Spinal cord (tissue), 9 donors: ENCODE measurements at regions not wholly inside any gene's neighbourhood (a gene's known extent, or its start where the extent isn't known, plus 50 kb on each side); places are given as distances from the start of the nearest gene placed in this dataset.

ENCODE experiments used
- DNase-seq, 6 donors: peaks; one replicate each; pipeline versions ENCODE4 v3.0.0 to v3.0.0-alpha.2; 2013 to 2015; ENCODE audit warnings: low spot score in 6 of 6, low read depth in 4 of 6
- H3K27ac ChIP-seq: one replicate; pipeline ENCODE4 v1.5.1; 2013; ENCODE audit warnings: low read depth, low read length, control low read depth
- H3K27me3 ChIP-seq: one replicate; pipeline ENCODE4 v1.6.1; 2013; ENCODE audit warnings: low read length; ENCODE audit not compliant: control insufficient read depth, insufficient read depth
- H3K36me3 ChIP-seq: one replicate; pipeline ENCODE4 v1.6.1; 2013; ENCODE audit warnings: low read length; ENCODE audit not compliant: control insufficient read depth, insufficient read depth
- H3K4me1 ChIP-seq: one replicate; pipeline ENCODE4 v1.6.1; 2013; ENCODE audit warnings: low read length; ENCODE audit not compliant: control insufficient read depth, insufficient read depth
- H3K4me3 ChIP-seq: one replicate; pipeline ENCODE4 v1.5.1; 2013; ENCODE audit warnings: low read depth, low read length, control low read depth
- H3K9me3 ChIP-seq: one replicate; pipeline ENCODE4 v1.6.1; 2013; ENCODE audit warnings: low read length; ENCODE audit not compliant: control insufficient read depth, insufficient read depth
- WGBS: methylation state at CpG from one replicate; pipeline ENCODE4 v1.1.5; 2013; ENCODE audit warnings: missing lambda C conversion rate; ENCODE audit not compliant: insufficient coverage; 5-methylcytosine and 5-hydroxymethylcytosine counted together
- donor health status: healthy.

- Histone ChIP-seq H3K9me3 (no peaks in the 10 kb centered on the region), H3K36me3 (no peaks in the 10 kb centered on the region), H3K27ac (no peak overlapping the region), H3K4me1 (no peaks in the 10 kb centered on the region), H3K27me3 (no peaks in the 10 kb centered on the region), H3K4me3 (no peak overlapping the region)
- DNase-seq = no peak
- WGBS = 76% methylated on average over 3 of the region's 6 CpGs
Measured at GRCh38 chr5:74948031-74948546, 81.9 kb upstream of the FAM169A start.

GRCh38 chr5:74946471-74946870, 80.3 kb upstream of the FAM169A start:
- no peaks in the 10 kb centered on the region for H3K27me3 ChIP-seq
- no peaks in the 10 kb centered on the region for H3K9me3 ChIP-seq
- H3K4me3 ChIP-seq = no peak overlapping the region
- no peaks in the 10 kb centered on the region for H3K4me1 ChIP-seq
- 80% methylated on average over 2 of the region's 4 CpGs for WGBS
- H3K27ac ChIP-seq = no peak overlapping the region
- H3K36me3 ChIP-seq = no peaks in the 10 kb centered on the region
- no peak for DNase-seq

DNA sequence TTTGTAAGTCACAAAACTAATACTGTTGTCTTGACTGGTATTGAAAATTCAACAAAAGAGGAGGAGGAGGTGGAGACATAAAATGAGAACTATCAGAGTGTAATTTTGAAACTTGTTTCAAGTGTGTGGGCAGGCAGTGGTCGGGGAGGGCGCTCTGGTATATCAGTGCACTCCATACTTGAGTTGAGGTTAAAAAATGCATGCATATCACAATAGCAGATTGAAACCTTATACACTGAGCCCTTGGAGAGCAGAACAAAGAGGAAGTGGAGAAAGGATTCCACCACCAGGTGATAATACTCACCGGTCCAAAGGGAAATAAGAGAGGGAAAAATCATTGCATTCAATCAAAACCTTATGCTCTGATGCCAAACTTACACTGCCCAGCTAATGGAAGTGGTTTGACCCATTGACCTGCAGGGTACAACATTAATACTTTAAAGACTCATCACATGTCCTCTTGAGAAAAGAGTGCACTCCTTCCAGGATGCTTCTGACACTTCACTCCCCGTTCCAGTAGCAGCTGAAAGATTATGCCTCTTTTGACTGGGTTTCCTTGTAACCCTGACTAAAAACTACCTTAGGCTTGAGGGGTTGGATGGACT, 79.5 kb upstream of the FAM169A start:
- Histone ChIP-seq H3K27me3 (no peaks in the 10 kb centered on the region), H3K27ac (no peak overlapping the region)
- 100% methylated on average over 1 of the region's 4 CpGs for WGBS

GRCh38 chr5:74943905-74944304, 77.7 kb upstream of the FAM169A start:
- Histone ChIP-seq H3K27me3 (no peaks in the 10 kb centered on the region), H3K4me1 (no peaks in the 10 kb centered on the region), H3K36me3 (no peaks in the 10 kb centered on the region), H3K9me3 (no peaks in the 10 kb centered on the region), H3K27ac (no peak overlapping the region), H3K4me3 (no peak overlapping the region)
- no peak for DNase-seq
- 72% methylated on average over 2 of the region's 2 CpGs for WGBS

More for the DNA sequence above, 79.5 kb upstream of the FAM169A start:
- no peaks in the 10 kb centered on the region for H3K4me1 ChIP-seq
- H3K36me3 ChIP-seq = no peaks in the 10 kb centered on the region
- DNase-seq = no peak
- no peaks in the 10 kb centered on the region for H3K9me3 ChIP-seq
- H3K4me3 ChIP-seq = no peak overlapping the region

DNA sequence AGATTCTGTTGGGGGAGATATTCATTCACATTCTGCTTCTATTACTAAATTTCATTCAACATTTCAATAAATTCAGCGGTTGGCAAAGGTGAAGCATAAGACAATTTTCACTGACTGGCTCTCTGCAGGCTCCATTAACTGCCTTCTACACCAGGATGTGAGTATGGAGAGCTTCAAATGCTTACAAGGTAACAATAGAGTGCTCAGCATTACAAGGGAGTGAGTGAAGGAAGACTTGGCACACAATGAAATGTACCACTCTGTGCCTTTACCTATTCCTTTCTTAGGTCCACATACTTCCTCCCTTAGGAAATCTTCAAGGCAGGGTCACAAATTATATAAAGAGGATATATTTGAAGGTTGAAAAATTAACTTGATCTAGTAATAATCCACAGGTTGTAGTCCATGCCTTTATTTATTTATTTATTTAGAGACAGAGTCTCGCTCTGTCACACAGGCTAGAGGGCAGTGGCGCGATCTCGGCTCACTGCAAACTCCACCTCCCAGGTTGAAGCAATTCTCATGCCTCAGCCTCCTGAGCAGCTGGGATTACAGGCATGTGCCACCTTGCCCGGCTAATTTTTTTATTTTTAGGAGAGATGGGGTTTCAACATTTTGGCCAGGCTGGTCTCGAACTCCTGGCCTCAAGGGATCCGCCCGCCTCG, 76.6 kb upstream of the FAM169A start:
- Histone ChIP-seq H3K4me3 (no peak overlapping the region), H3K4me1 (no peaks in the 10 kb centered on the region), H3K27ac (no peak overlapping the region), H3K36me3 (no peaks in the 10 kb centered on the region), H3K27me3 (no peaks in the 10 kb centered on the region), H3K9me3 (no peaks in the 10 kb centered on the region)
- no peak for DNase-seq
- WGBS = 100% methylated on average over 1 of the region's 10 CpGs

GRCh38 chr5:74940782-74941353, 74.7 kb upstream of the FAM169A start:
- Histone ChIP-seq H3K36me3 (no peaks in the 10 kb centered on the region), H3K4me3 (no peak overlapping the region), H3K9me3 (no peaks in the 10 kb centered on the region), H3K27ac (no peak overlapping the region), H3K4me1 (no peaks in the 10 kb centered on the region), H3K27me3 (no peaks in the 10 kb centered on the region)
- DNase-seq = no peak
- 91% methylated on average over 2 of the region's 2 CpGs for WGBS

- DNase-seq = no peak
- Histone ChIP-seq H3K4me3 (no peak overlapping the region), H3K9me3 (no peaks in the 10 kb centered on the region), H3K4me1 (peaks cover 3% of the 10 kb centered on the region), H3K36me3 (no peaks in the 10 kb centered on the region), H3K27ac (no peak overlapping the region), H3K27me3 (no peaks in the 10 kb centered on the region)
Measured at GRCh38 chr5:74938250-74938933, 72.2 kb upstream of the FAM169A start.

DNA sequence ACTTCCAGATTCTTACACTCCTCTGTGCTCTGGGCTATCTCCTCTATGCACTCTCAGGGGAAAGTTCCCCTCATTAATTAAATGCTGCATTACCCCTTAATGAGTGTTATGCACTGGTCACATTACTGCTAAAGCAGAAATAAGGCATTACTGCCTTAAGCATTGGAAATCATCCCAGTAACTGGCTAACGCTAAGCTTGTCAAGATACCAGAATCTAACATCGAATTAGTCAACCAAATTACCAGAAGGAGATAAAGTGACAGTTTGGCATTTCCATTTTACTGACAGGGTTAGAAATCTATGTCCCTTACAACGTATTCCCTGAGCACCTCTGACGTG, 69.5 kb upstream of the FAM169A start:
- peaks cover 3% of the 10 kb centered on the region for H3K4me1 ChIP-seq
- WGBS = 40% methylated on average over 1 of the region's 4 CpGs
- H3K27me3 ChIP-seq = no peaks in the 10 kb centered on the region
- no peak overlapping the region for H3K27ac ChIP-seq
- no peak overlapping the region for H3K4me3 ChIP-seq
- H3K36me3 ChIP-seq = no peaks in the 10 kb centered on the region
- DNase-seq = no peak
- no peaks in the 10 kb centered on the region for H3K9me3 ChIP-seq

DNA sequence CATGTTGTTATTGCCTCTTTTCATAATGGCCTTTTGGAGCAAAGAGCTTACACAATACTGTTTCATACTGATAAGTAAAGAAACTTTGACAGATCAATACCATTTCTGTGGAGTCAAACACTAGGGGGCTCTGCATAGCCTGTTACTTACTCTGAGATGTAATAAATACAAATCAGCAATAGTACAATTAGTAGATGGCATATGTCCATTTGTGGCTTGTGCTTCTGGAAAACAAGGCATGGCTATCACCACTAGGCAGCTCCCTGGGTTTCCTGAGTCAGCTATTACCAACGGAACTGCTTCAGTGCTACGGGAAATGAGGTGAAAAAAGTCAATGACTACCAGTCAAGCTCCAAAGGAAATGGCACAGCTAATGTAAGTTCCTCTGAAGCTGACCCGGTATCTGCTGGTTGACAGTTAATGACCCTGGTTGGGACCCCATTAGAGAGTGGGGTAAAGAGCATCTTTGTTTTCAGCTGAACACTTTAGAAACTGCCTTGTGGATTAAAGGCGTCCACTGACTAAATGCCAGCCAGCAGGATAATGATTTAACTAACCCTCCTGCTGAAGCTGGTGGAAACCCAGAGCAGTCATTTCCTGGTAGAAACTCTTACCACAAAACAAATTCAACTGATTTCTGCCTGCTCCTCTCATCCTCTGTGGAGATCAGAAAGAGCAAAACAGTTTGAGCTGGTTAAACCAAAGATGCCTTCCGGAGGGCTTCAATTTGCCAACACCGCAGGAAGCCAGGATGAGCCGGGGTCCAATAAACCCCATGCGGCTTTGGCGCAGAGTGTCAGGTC, 69.0 kb upstream of the FAM169A start:
- H3K27me3 ChIP-seq = no peaks in the 10 kb centered on the region

More for the DNA sequence above, 69.0 kb upstream of the FAM169A start:
- H3K4me1 ChIP-seq = peaks cover 3% of the 10 kb centered on the region
- H3K36me3 ChIP-seq = no peaks in the 10 kb centered on the region
- no peak overlapping the region for H3K27ac ChIP-seq
- H3K9me3 ChIP-seq = no peaks in the 10 kb centered on the region
- no peak overlapping the region for H3K4me3 ChIP-seq
- peak in 2 of 6 donors; percentile 30 to 72 for DNase-seq
- 19% methylated on average over 9 of the region's 9 CpGs for WGBS
